Upper lobe of left lung (tissue), 4 donors: ENCODE measurements at regions not wholly inside any gene's neighbourhood (a gene's known extent, or its start where the extent isn't known, plus 50 kb on each side); places are given as distances from the start of the nearest gene placed in this dataset.

Experiments used
- CTCF ChIP-seq, 6 experiments: fragments of 450-650 bp in 4 of 6; fragments of 200-600 bp in 2 of 6; sonication (generic) in 2 of 6; IDR thresholded peaks; one replicate each; pipeline ENCODE4 v1.5.1; 2016 to 2019; ENCODE audit warnings: antibody characterized with exemption in 6 of 6
- EP300 ChIP-seq, 4 donors: sonication (generic); formaldehyde crosslinking; IDR thresholded peaks; one replicate each; pipeline ENCODE4 v1.5.1; 2017; ENCODE audit warnings: antibody characterized with exemption in 4 of 4, control low read depth in 2 of 4
- POLR2AphosphoS5 ChIP-seq, 2 donors: sonication (generic); formaldehyde crosslinking; IDR thresholded peaks; one replicate each; pipeline ENCODE4 v1.5.1; 2017; ENCODE audit warnings: antibody characterized with exemption in 2 of 2

- no peak for TF ChIP-seq POLR2AphosphoS5 (IDR thresholded peaks at IDR 0.05)
- TF ChIP-seq CTCF (IDR thresholded peaks at IDR 0.05), result no peak
- no peak for TF ChIP-seq EP300 (IDR thresholded peaks at IDR 0.05)
Observed at GRCh38 chr4:66842724-66843088, 702.6 kb downstream of the CENPC start.
